ENCODE measurements at regions not wholly inside any gene's neighbourhood (a gene's known extent, or its start where the extent isn't known, plus 50 kb on each side); places are given as distances from the start of the nearest gene placed in this dataset.

- TF ChIP-seq POLR2A (IDR thresholded peaks at IDR 0.05; ENCODE audit: low read length) (no peak), GATA1 (IDR thresholded peaks at IDR 0.05; ENCODE audit: low read depth, low read length) (no peak)
These were observed 254.3 kb upstream of the FOXQ1 start for GRCh38 chr6:1057490-1058135.
